Chondrocyte (in vitro differentiated cells): ENCODE measurements at regions not wholly inside any gene's neighbourhood (a gene's known extent, or its start where the extent isn't known, plus 50 kb on each side); places are given as distances from the start of the nearest gene placed in this dataset.

ENCODE experiments used
- DNase-seq: peaks from one replicate; pipeline ENCODE4 v3.0.0; 2021; ENCODE audit warnings: mixed read lengths, low spot score
- H3K27ac Mint-ChIP-seq: one replicate; pipeline ENCODE4 v1.8.0; 2021; ENCODE audit warnings: mild to moderate bottlenecking, moderate library complexity, mixed read lengths; ENCODE audit not compliant: unreplicated experiment
- H3K27me3 Mint-ChIP-seq: 2 replicates; pipeline ENCODE4 v1.8.0; 2021; ENCODE audit warnings: low read depth, mixed read lengths
- H3K36me3 Mint-ChIP-seq: 2 replicates; pipeline ENCODE4 v1.8.0; 2021; ENCODE audit warnings: low read depth, mixed read lengths
- H3K4me1 Mint-ChIP-seq: 2 replicates; pipeline ENCODE4 v1.8.0; 2021; ENCODE audit warnings: low read depth, mild to moderate bottlenecking, mixed read lengths
- H3K4me3 Mint-ChIP-seq: one replicate; pipeline ENCODE4 v1.8.0; 2021; ENCODE audit warnings: mild to moderate bottlenecking, moderate library complexity, mixed read lengths; ENCODE audit not compliant: unreplicated experiment
- H3K9me3 Mint-ChIP-seq: 2 replicates; pipeline ENCODE4 v1.8.0; 2021; ENCODE audit warnings: low read depth, mixed read lengths
- TF ChIP-seq, protein P1 (sequence below): fragments of 200-600 bp; sonication (generic); IDR thresholded peaks from 2 replicates; pipeline ENCODE4 v1.5.0; 2021; ENCODE audit warnings: antibody characterized with exemption, mild to moderate bottlenecking, moderate library complexity

DNA sequence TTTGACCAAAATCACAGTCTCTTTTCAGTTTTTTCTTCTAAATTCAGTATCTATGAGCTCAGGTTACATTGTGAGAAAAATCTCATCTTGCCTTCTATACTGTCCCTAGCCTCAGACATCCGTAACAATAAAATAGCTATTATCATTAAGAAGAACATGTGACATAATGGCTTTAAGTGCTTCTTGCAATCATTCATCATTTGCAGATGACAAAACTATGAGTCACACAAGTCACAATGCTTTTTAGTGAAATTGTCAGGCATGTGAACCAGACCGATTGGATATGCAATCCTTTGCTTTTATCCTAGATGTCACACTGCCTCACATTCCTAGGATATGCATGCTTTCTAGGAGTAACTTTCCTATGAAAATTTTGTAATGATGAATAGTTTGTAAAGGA is 313.1 kb downstream of the SLC6A15 start:
- no peak for DNase-seq

DNA sequence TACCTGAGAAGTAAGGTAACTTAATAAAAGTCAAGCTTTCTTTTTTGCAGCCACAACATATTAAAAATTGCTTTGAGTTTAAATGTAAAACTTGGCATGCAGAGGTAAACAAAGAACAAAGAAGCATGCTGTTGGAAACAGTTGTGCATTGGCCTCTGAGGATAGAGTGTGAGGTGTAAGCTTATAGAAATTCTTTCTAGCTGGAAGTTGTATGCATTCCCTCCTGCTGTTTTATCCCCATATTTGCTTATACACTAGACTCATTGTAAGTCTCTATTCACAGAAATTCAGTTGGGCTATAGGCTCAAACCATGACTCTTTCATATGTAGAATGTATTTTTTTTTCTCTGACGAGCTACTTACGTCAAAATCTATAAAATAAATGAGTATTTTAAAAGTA is 316.3 kb downstream of the SLC6A15 start:
- H3K27me3 Mint-ChIP-seq: no peaks in the 10 kb centered on the region
- DNase-seq: no peak
- no peak overlapping the region for H3K4me3 Mint-ChIP-seq
- H3K9me3 Mint-ChIP-seq: peaks cover under 1% of the 10 kb centered on the region
- TF ChIP-seq, protein P1, sequence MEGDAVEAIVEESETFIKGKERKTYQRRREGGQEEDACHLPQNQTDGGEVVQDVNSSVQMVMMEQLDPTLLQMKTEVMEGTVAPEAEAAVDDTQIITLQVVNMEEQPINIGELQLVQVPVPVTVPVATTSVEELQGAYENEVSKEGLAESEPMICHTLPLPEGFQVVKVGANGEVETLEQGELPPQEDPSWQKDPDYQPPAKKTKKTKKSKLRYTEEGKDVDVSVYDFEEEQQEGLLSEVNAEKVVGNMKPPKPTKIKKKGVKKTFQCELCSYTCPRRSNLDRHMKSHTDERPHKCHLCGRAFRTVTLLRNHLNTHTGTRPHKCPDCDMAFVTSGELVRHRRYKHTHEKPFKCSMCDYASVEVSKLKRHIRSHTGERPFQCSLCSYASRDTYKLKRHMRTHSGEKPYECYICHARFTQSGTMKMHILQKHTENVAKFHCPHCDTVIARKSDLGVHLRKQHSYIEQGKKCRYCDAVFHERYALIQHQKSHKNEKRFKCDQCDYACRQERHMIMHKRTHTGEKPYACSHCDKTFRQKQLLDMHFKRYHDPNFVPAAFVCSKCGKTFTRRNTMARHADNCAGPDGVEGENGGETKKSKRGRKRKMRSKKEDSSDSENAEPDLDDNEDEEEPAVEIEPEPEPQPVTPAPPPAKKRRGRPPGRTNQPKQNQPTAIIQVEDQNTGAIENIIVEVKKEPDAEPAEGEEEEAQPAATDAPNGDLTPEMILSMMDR: no peak
- H3K27ac Mint-ChIP-seq: no peak overlapping the region
- no peaks in the 10 kb centered on the region for H3K4me1 Mint-ChIP-seq
- no peaks in the 10 kb centered on the region for H3K36me3 Mint-ChIP-seq

More for the DNA sequence above, 313.1 kb downstream of the SLC6A15 start:
- Mint-ChIP-seq H3K36me3 (no peaks in the 10 kb centered on the region), H3K27me3 (no peaks in the 10 kb centered on the region), H3K9me3 (no peaks in the 10 kb centered on the region), H3K4me3 (no peak overlapping the region), H3K4me1 (no peaks in the 10 kb centered on the region), H3K27ac (no peak overlapping the region)
- TF ChIP-seq, protein P1: no peak

DNA sequence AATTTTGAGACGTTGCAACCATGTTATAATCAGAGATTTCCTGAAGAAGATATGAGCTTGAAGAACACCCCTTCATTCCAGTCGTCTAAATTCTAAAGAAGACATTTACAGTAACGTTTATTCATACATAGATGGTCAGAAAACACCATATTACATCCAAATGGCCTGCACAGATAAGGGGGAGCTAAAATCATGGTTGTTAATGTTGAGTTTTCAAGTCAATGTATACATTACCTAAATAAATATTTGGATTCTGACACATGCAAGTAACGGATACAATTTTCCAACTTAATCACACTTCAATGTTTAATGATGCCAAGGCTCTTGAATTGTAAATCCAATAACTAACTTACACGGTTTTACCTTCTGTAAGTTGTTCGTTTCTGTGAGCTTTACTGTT is 318.4 kb downstream of the SLC6A15 start:
- Mint-ChIP-seq H3K36me3 (no peaks in the 10 kb centered on the region), H3K27ac (no peak overlapping the region), H3K27me3 (no peaks in the 10 kb centered on the region), H3K4me1 (no peaks in the 10 kb centered on the region), H3K4me3 (no peak overlapping the region), H3K9me3 (peaks cover 3% of the 10 kb centered on the region)
- TF ChIP-seq, protein P1: no peak
- no peak for DNase-seq

DNA sequence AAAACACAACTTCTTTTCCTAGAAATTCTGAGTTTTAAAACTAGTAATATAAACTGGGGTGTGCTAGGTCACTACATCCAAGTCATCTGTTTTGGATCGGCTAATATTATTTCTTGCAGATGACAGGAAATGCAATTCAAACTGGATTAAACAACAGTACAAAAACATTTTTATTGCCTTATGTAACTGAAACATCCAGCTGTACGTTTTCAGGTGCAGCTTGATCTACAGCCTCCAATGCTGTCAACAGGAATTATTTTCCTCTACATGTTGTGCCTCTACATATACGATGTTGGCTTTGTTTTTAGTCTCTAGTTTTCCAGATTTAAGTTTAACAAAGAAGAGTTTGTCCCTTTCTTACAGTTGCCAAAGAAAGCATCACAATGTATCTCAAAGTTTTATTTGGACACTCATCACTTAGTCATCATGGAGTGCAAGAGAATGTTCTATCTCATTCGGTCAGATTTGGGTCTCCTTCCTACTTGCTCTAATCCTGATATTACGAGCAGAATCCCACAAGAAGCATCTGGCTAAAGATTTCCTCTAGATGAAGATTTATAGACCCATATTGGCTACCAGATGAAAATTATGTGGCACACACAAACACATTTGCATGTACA is 326.7 kb downstream of the SLC6A15 start:
- H3K4me1 Mint-ChIP-seq: no peaks in the 10 kb centered on the region
- H3K27me3 Mint-ChIP-seq: peaks cover 9% of the 10 kb centered on the region
- no peak overlapping the region for H3K27ac Mint-ChIP-seq
- no peak overlapping the region for H3K4me3 Mint-ChIP-seq
- TF ChIP-seq, protein P1: no peak
- no peak for DNase-seq
- no peaks in the 10 kb centered on the region for H3K9me3 Mint-ChIP-seq
- no peaks in the 10 kb centered on the region for H3K36me3 Mint-ChIP-seq

DNA sequence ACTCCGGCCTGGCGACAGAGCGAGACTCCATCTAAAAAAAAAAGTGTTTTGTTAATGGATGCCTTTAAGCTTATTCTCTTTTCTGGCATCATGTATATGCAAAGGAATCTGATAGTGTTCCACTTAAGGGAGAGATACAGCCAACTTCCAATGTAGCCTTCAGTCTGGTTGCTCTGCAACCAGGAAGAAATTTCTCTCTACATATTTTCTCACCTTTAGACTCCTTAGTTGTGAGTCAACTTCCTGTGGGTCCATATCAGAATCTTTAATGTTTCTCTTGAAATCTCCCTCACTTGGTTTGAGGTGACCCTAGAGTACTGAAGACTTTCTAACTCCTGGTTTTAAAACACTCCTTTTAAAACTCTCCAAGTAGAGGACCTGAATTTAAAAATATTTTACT is 340.4 kb downstream of the SLC6A15 start:
- H3K9me3 Mint-ChIP-seq: peaks cover 15% of the 10 kb centered on the region
- H3K36me3 Mint-ChIP-seq: no peaks in the 10 kb centered on the region
- H3K4me3 Mint-ChIP-seq: no peak overlapping the region
- H3K27ac Mint-ChIP-seq: no peak overlapping the region
- no peaks in the 10 kb centered on the region for H3K27me3 Mint-ChIP-seq
- H3K4me1 Mint-ChIP-seq: no peaks in the 10 kb centered on the region
- no peak for DNase-seq
- TF ChIP-seq, protein P1: no peak
